A673 (cell line): ENCODE measurements at regions not wholly inside any gene's neighbourhood (a gene's known extent, or its start where the extent isn't known, plus 50 kb on each side); places are given as distances from the start of the nearest gene placed in this dataset.

Experiments used
- BruUV-seq: library from RNA; stranded (reverse); fragments of 400-500 nt; replicated peaks from 2 replicates; lab custom pipeline; 2021; lab: Mats Ljungman, UMichigan
- CTCF ChIA-PET: fragments of 300-600 bp; sonication (Branson Sonifier 250); formaldehyde crosslinking; loops from one replicate; lab custom pipeline; 2022; ENCODE audit warnings: antibody characterized with exemption; lab: Charles Lee
- POLR2A ChIA-PET: fragments of 300-600 bp; sonication (Branson Sonifier 250); formaldehyde crosslinking; loops from one replicate; lab custom pipeline; 2022; ENCODE audit warnings: antibody characterized with exemption; ENCODE audit not compliant: low non-redundant PET; lab: Charles Lee
- DNase-seq: peaks from one replicate; pipeline ENCODE4 v3.0.0-alpha.2; 2015; ENCODE audit warnings: low spot score
- H3K27ac ChIP-seq: fragments of 200-600 bp; sonication (generic); 2 replicates; pipeline ENCODE4 v1.5.1; 2016; ENCODE audit warnings: mixed run types, low read depth, mild to moderate bottlenecking, mixed read lengths, antibody characterized with exemption, low read length; ENCODE audit not compliant: poor library complexity, severe bottlenecking
- H3K27me3 ChIP-seq: fragments of 200-600 bp; sonication (generic); replicated peaks from 2 replicates; pipeline ENCODE4 v1.6.1; 2017; ENCODE audit warnings: mixed run types, low read depth, mild to moderate bottlenecking, mixed read lengths, antibody characterized with exemption, low read length; ENCODE audit not compliant: insufficient read depth, poor library complexity
- H3K36me3 ChIP-seq: fragments of 200-600 bp; sonication (generic); 2 replicates; pipeline ENCODE4 v1.6.1; 2016; ENCODE audit warnings: mixed run types, mild to moderate bottlenecking, mixed read lengths, antibody characterized with exemption, low read length; ENCODE audit not compliant: insufficient read depth, poor library complexity, severe bottlenecking
- H3K4me1 ChIP-seq: fragments of 200-600 bp; sonication (generic); 2 replicates; pipeline ENCODE4 v1.6.1; 2017; ENCODE audit warnings: mixed run types, mild to moderate bottlenecking, mixed read lengths, antibody characterized with exemption, low read length; ENCODE audit not compliant: insufficient read depth, poor library complexity, severe bottlenecking
- H3K4me3 ChIP-seq: fragments of 200-600 bp; sonication (generic); 2 replicates; pipeline ENCODE4 v1.5.1; 2016; ENCODE audit warnings: low read depth, mixed run types, mild to moderate bottlenecking, mixed read lengths, low read length; ENCODE audit not compliant: poor library complexity, severe bottlenecking
- H3K9me3 ChIP-seq: fragments of 200-600 bp; sonication (generic); 2 replicates; pipeline ENCODE4 v1.6.1; 2016; ENCODE audit warnings: mixed run types, low read depth, mild to moderate bottlenecking, mixed read lengths, antibody characterized with exemption, low read length; ENCODE audit not compliant: poor library complexity, severe bottlenecking
- EZH2 ChIP-seq: fragments of 200-600 bp; sonication (generic); IDR thresholded peaks from 2 replicates; pipeline ENCODE4 v1.6.1; 2017; ENCODE audit warnings: borderline replicate concordance, low read depth, mild to moderate bottlenecking, mixed read lengths, antibody characterized with exemption, low read length; ENCODE audit not compliant: poor library complexity, severe bottlenecking
- intact Hi-C: fragments of 100-400 bp; cut with micrococcal nuclease; formaldehyde crosslinking; loops from one replicate; pipeline ENCODE4 v1.10.0; 2022; ENCODE audit not compliant: unreplicated experiment
- TF ChIP-seq, protein P1 (sequence below): fragments of 300-800, 200-600 bp; sonication (generic); conservative IDR thresholded peaks from 2 replicates; pipeline ENCODE4 v1.5.1; 2017; ENCODE audit warnings: low read depth, mild to moderate bottlenecking, antibody characterized with exemption, low read length, moderate library complexity, mixed read lengths

GRCh38 chr5:10077791-10078545 lies 171.7 kb downstream of the ATPSCKMT start:
- no TSS peak for BruUV-seq
- DNase-seq = no peak
- H3K4me3 ChIP-seq = no peak overlapping the region
- no peaks in the 10 kb centered on the region for H3K9me3 ChIP-seq
- ChIA-PET CTCF (no interaction called here), POLR2A (no interaction called here)
- peaks cover 39% of the 10 kb centered on the region for H3K27me3 ChIP-seq
- H3K27ac ChIP-seq = no peak overlapping the region
- H3K4me1 ChIP-seq = no peaks in the 10 kb centered on the region
- intact Hi-C loops = no loop called here
- H3K36me3 ChIP-seq = no peaks in the 10 kb centered on the region
- no peak for TF ChIP-seq EZH2
- TF ChIP-seq, protein P1, sequence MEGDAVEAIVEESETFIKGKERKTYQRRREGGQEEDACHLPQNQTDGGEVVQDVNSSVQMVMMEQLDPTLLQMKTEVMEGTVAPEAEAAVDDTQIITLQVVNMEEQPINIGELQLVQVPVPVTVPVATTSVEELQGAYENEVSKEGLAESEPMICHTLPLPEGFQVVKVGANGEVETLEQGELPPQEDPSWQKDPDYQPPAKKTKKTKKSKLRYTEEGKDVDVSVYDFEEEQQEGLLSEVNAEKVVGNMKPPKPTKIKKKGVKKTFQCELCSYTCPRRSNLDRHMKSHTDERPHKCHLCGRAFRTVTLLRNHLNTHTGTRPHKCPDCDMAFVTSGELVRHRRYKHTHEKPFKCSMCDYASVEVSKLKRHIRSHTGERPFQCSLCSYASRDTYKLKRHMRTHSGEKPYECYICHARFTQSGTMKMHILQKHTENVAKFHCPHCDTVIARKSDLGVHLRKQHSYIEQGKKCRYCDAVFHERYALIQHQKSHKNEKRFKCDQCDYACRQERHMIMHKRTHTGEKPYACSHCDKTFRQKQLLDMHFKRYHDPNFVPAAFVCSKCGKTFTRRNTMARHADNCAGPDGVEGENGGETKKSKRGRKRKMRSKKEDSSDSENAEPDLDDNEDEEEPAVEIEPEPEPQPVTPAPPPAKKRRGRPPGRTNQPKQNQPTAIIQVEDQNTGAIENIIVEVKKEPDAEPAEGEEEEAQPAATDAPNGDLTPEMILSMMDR = no peak

DNA sequence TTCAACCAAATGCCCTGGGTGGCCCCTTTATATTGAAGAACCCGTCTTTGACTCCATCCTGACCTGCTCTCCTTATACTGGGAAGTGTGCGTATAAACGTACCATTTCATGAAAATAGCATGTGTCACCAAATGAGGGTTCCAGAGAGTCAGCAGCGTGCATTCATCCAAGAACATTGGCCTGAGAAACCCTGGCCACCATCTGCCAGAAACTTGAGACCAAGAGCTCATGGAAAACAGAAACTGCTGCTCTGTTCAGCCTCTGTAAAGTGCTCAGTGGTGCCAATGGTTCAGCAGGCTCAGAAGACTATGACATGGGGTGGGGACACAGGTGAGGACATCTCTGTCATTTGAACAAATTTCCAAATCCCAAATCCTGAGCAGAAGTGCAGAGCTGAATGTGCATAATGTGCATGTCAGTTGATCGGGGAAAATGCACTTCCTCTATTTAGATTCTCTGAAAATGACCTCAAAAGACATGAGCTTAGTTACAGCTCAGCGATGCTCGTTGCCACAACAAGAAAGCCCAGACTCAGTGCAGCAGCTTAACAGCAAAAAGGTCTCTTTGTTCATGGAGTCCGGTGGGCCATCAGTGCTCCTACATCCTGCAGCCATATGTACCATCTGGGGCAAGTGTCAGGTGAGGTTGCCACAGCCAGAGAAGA lies 176.1 kb downstream of the ATPSCKMT start:
- CTCF ChIA-PET = no interaction called here
- POLR2A ChIA-PET = no interaction called here
- BruUV-seq = no TSS peak

DNA sequence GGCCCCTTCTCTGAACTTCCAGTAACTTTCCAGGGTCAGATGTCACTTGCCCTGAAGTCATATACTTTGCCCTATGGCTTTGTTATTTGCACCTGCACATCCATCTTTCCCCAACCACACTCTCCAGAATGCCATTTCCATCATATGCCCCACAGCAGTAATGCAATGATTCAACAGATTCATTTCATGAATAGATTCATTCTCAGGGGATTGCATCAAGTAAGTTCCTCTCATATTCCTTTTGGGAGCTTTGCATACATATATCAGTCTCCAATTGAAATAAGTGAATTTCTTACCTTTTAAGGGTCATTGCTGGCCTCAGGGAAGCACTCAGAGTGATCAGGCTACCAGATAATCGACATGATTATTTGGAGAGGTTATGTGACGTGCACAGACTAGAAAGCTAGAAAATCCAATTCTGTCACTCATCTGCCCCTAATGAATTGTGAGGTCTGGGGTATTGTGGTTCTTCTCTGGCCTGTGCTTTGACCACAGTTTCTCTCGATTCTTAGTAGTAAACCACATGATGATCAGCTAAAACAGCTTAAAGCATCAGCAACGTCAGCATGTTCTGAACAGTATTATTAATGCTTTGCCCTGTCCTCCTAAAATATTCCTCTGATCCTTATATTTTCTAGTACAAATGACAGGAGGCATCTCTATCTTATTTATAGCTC lies 179.9 kb downstream of the ATPSCKMT start:
- no peaks in the 10 kb centered on the region for H3K4me1 ChIP-seq
- ChIA-PET POLR2A (no interaction called here), CTCF (no interaction called here)
- no peaks in the 10 kb centered on the region for H3K36me3 ChIP-seq
- no peak overlapping the region for H3K27ac ChIP-seq
- H3K27me3 ChIP-seq = peaks cover 7% of the 10 kb centered on the region
- TF ChIP-seq, protein P1 = no peak
- TF ChIP-seq EZH2 = no peak
- BruUV-seq = no TSS peak
- no peak overlapping the region for H3K4me3 ChIP-seq
- intact Hi-C loops = no loop called here
- H3K9me3 ChIP-seq = no peaks in the 10 kb centered on the region
- no peak for DNase-seq

More for the DNA sequence above, 176.1 kb downstream of the ATPSCKMT start:
- Histone ChIP-seq H3K27ac (no peak overlapping the region), H3K4me3 (no peak overlapping the region), H3K27me3 (peaks cover 37% of the 10 kb centered on the region), H3K36me3 (no peaks in the 10 kb centered on the region), H3K4me1 (no peaks in the 10 kb centered on the region), H3K9me3 (no peaks in the 10 kb centered on the region)
- intact Hi-C loops = no loop called here
- TF ChIP-seq, protein P1 = no peak
- TF ChIP-seq EZH2 = no peak
- no peak for DNase-seq
